ENCODE measurements at regions not wholly inside any gene's neighbourhood (a gene's known extent, or its start where the extent isn't known, plus 50 kb on each side); places are given as distances from the start of the nearest gene placed in this dataset.

DNA sequence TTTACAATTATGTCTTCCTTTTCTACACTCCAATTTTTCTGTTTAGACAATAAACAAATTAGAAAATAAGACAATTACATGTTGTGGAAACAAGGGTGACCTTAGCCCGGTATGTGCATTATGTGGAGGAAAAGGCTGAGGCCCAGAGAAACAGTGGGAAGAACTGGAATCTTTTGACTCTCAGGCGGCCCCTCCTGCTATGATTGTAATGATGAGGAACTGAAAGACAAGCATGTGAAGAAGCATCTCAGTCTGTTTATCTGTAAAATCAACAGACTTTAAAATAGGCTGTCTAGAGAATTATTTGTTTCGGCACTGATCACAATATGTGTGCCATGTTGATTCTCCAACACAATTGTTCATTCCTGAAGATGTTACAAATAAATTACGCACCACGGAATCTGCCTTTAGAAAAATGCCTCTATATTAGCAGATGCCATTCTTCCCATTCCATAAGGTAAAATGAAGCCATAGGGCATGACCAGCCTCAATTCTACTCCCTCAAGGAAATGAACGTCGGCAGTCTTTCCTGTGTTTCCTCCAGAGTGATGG lies 1201.6 kb upstream of the CITED2 start:
- H3K4me3 Mint-ChIP-seq: no peak overlapping the region
- H3K9me3 Mint-ChIP-seq: no peaks in the 10 kb centered on the region
- DNase-seq (ENCODE audit: low read depth, low spot score): no peak
- H3K36me3 Mint-ChIP-seq (ENCODE audit: low read depth): no peaks in the 10 kb centered on the region
- peaks cover 27% of the 10 kb centered on the region for H3K4me1 Mint-ChIP-seq
- H3K27ac Mint-ChIP-seq (ENCODE audit: unreplicated experiment): no peak overlapping the region
- no peaks in the 10 kb centered on the region for H3K27me3 Mint-ChIP-seq (ENCODE audit: low read depth)
- no peak for TF ChIP-seq CTCF (conservative IDR thresholded peaks at IDR 0.05)

- H3K27ac Mint-ChIP-seq (ENCODE audit: unreplicated experiment): no peak overlapping the region
- DNase-seq (ENCODE audit: low read depth, low spot score): no peak
- no peak overlapping the region for H3K4me3 Mint-ChIP-seq
- H3K36me3 Mint-ChIP-seq (ENCODE audit: low read depth): no peaks in the 10 kb centered on the region
- H3K4me1 Mint-ChIP-seq: peaks cover 14% of the 10 kb centered on the region
- TF ChIP-seq CTCF (conservative IDR thresholded peaks at IDR 0.05): no peak
- no peaks in the 10 kb centered on the region for H3K9me3 Mint-ChIP-seq
- no peaks in the 10 kb centered on the region for H3K27me3 Mint-ChIP-seq (ENCODE audit: low read depth)
These were observed 1198.4 kb upstream of the CITED2 start for GRCh38 chr6:140572867-140573266.

GRCh38 chr6:140572129-140572528 lies 1197.7 kb upstream of the CITED2 start:
- no peak for DNase-seq (ENCODE audit: low read depth, low spot score)
- TF ChIP-seq CTCF (conservative IDR thresholded peaks at IDR 0.05): no peak
- Mint-ChIP-seq H3K27ac (ENCODE audit: unreplicated experiment) (no peak overlapping the region), H3K4me3 (no peak overlapping the region), H3K9me3 (no peaks in the 10 kb centered on the region), H3K36me3 (ENCODE audit: low read depth) (no peaks in the 10 kb centered on the region), H3K27me3 (ENCODE audit: low read depth) (no peaks in the 10 kb centered on the region), H3K4me1 (peaks cover 19% of the 10 kb centered on the region)

GRCh38 chr6:140571145-140571544 lies 1196.7 kb upstream of the CITED2 start:
- Mint-ChIP-seq H3K27me3 (ENCODE audit: low read depth) (no peaks in the 10 kb centered on the region), H3K9me3 (no peaks in the 10 kb centered on the region), H3K27ac (ENCODE audit: unreplicated experiment) (no peak overlapping the region), H3K4me3 (no peak overlapping the region), H3K4me1 (peaks cover 23% of the 10 kb centered on the region), H3K36me3 (ENCODE audit: low read depth) (no peaks in the 10 kb centered on the region)
- DNase-seq (ENCODE audit: low read depth, low spot score): no peak
- no peak for TF ChIP-seq CTCF (conservative IDR thresholded peaks at IDR 0.05)

DNA sequence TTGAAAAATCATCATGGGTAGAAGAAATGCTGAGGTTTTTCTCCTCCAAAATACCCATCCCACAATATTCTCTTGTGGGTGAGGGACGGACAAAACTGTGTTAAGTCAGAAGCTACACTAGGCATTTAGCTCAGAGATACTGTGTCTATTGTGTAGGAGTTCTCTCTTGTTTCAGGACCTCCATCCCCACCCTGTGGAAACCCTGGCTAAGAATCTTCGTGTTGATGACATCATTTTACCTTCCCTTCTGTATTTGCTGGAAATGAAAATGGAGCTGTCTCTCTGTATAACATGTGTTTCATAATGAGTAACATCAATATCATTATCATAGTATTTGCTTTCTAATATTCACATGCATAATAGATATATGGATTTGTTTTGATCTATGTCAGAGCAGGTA lies 1193.0 kb upstream of the CITED2 start:
- TF ChIP-seq CTCF (conservative IDR thresholded peaks at IDR 0.05): no peak
- no peaks in the 10 kb centered on the region for H3K9me3 Mint-ChIP-seq

More for the DNA sequence above, 1193.0 kb upstream of the CITED2 start:
- Mint-ChIP-seq H3K27me3 (ENCODE audit: low read depth) (no peaks in the 10 kb centered on the region), H3K4me3 (no peak overlapping the region), H3K27ac (ENCODE audit: unreplicated experiment) (no peak overlapping the region), H3K4me1 (peaks cover 19% of the 10 kb centered on the region), H3K36me3 (ENCODE audit: low read depth) (no peaks in the 10 kb centered on the region)
- no peak for DNase-seq (ENCODE audit: low read depth, low spot score)

Measured in neural crest cell (in vitro differentiated cells).